ENCODE measurements at regions not wholly inside any gene's neighbourhood (a gene's known extent, or its start where the extent isn't known, plus 50 kb on each side); places are given as distances from the start of the nearest gene placed in this dataset.

DNA sequence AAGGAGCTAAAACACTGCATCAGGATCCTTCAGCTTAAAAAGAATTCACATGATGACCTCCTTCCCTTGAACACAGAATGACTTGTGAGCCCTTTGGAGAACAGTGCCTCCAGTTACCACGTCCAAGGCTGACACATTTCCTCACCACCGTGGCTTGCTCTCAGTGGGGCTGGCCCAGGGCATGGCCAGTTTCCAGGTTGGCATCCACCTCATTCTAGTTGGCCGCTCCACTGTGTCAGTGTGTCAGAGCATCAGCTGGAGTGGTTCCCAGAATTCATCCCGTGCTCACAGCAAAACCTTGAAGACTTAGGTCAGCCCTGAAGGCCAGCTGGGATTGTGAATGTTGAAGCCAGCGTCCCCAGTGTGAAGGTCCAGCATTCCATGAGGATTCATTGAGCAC, 158.5 kb downstream of the INSIG2 start:
- TF ChIP-seq, protein P1, sequence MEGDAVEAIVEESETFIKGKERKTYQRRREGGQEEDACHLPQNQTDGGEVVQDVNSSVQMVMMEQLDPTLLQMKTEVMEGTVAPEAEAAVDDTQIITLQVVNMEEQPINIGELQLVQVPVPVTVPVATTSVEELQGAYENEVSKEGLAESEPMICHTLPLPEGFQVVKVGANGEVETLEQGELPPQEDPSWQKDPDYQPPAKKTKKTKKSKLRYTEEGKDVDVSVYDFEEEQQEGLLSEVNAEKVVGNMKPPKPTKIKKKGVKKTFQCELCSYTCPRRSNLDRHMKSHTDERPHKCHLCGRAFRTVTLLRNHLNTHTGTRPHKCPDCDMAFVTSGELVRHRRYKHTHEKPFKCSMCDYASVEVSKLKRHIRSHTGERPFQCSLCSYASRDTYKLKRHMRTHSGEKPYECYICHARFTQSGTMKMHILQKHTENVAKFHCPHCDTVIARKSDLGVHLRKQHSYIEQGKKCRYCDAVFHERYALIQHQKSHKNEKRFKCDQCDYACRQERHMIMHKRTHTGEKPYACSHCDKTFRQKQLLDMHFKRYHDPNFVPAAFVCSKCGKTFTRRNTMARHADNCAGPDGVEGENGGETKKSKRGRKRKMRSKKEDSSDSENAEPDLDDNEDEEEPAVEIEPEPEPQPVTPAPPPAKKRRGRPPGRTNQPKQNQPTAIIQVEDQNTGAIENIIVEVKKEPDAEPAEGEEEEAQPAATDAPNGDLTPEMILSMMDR (IDR thresholded peaks at IDR 0.05; ENCODE audit: insufficient read depth, low read length, poor library complexity, severe bottlenecking), result no peak
- no peak for TF ChIP-seq EZH2phosphoT487 (conservative IDR thresholded peaks at IDR 0.05; ENCODE audit: low read length)

Data from SU-DHL-6 (cell line).